HEK293T (cell line): ENCODE measurements at regions not wholly inside any gene's neighbourhood (a gene's known extent, or its start where the extent isn't known, plus 50 kb on each side); places are given as distances from the start of the nearest gene placed in this dataset.

Source experiments
- BHLHE40 ChIP-seq: fragments of 450-650 bp; IDR thresholded peaks from 2 replicates; pipeline ENCODE4 v1.6.1; 2016; ENCODE audit warnings: mild to moderate bottlenecking, moderate library complexity, borderline replicate concordance
- ELF4 ChIP-seq: fragments of 450-650 bp; IDR thresholded peaks from 2 replicates; pipeline ENCODE4 v1.6.1; 2017; ENCODE audit warnings: antibody characterized with exemption
- FOXM1 ChIP-seq: fragments of 450-650 bp; IDR thresholded peaks from 2 replicates; pipeline ENCODE4 v1.6.1; 2017; ENCODE audit warnings: mild to moderate bottlenecking, borderline replicate concordance
- NFRKB ChIP-seq: fragments of 450-650 bp; IDR thresholded peaks from 2 replicates; pipeline ENCODE4 v1.6.1; 2016; ENCODE audit warnings: mild to moderate bottlenecking, moderate library complexity
- TARDBP ChIP-seq: fragments of 450-650 bp; IDR thresholded peaks from 2 replicates; pipeline ENCODE4 v1.6.1; 2016

DNA sequence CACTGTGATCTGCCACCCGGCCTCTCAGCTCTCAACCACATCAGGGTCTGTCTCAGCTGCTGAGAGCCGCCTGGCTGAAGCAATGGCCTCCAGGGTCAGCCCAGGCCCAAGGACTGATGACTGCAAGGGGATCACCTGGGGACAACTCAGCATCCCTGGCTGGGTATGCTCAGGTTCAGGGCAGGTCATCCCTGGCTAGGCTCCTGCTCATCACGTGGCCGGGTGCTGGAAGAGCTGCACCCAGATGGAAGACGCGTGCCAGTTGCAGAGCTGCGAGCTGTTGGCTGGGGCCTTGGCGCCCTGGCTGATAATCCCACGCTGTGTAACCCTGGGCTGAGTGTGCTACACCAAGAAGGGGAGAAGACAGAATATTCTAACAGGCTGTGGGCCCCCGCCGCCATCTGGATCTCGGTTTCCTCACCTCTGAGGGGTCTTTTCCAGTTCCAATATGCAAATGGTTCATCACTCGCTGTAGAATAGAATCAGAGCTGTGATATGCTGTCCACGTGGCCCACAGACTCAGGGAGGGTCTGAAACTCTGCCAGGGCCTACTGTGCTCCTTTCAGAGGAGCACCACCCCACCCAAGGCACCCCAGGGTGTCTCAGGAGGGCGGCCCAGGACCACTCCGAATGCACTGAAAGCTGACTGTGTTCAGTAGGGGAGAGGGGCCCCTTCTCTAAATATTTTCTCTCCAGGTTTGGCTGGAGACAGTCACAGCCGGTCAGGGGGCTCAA lies 338.8 kb downstream of the BCOR start:
- TF ChIP-seq NFRKB (no peak), ELF4 (no peak), BHLHE40 (no peak), TARDBP (no peak), FOXM1 (no peak)
